ENCODE measurements at regions not wholly inside any gene's neighbourhood (a gene's known extent, or its start where the extent isn't known, plus 50 kb on each side); places are given as distances from the start of the nearest gene placed in this dataset.

DNA sequence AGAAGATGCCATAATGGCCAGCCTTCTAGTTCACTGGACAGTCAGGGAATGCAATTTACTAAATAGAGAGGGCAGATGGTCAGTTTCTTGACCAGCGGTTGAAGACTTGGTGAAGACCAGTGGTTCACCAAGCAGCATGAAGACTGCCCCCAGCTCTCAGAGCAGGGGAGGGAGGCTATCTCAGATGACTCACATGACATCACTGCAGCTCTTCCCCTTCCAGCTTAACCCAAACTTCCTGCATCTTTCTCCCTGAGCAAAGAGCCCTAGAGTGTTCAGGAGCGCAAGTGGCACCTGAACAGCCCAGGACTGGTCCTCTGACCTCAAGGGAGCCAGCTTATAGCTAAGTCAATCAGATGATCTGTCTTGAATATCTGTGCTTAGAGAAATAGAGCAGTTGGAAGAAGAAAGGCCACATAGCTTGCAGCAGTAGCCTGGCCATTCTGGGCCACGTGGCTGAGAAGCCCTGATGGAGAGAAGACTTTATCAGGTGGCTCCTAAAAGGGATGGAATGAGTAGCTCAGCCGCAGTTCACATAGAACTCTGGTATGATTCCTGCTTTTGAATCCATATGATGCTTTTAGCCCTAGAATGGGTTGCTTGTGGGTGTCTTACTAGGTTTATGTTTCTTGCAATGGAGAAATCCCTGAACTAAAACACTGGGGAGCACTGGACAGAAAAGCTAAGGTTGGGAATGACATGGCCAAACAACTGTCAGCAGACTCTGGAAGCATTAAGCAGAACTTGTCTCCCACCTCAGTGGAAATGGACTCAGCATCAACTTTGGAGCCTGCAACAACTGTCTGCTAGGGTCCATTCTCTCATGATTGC lies 392.1 kb upstream of the CCL2 start:
- Mint-ChIP-seq H3K9me3 (peaks cover 50% of the 10 kb centered on the region), H3K36me3 (ENCODE audit: low read depth) (no peaks in the 10 kb centered on the region; the same call in 1 of the 2 replicates), H3K4me3 (no peak overlapping the region), H3K27me3 (ENCODE audit: insufficient read depth) (no peaks in the 10 kb centered on the region), H3K4me1 (ENCODE audit: low read depth) (no peaks in the 10 kb centered on the region), H3K27ac (no peak overlapping the region)
- TF ChIP-seq, protein P1, sequence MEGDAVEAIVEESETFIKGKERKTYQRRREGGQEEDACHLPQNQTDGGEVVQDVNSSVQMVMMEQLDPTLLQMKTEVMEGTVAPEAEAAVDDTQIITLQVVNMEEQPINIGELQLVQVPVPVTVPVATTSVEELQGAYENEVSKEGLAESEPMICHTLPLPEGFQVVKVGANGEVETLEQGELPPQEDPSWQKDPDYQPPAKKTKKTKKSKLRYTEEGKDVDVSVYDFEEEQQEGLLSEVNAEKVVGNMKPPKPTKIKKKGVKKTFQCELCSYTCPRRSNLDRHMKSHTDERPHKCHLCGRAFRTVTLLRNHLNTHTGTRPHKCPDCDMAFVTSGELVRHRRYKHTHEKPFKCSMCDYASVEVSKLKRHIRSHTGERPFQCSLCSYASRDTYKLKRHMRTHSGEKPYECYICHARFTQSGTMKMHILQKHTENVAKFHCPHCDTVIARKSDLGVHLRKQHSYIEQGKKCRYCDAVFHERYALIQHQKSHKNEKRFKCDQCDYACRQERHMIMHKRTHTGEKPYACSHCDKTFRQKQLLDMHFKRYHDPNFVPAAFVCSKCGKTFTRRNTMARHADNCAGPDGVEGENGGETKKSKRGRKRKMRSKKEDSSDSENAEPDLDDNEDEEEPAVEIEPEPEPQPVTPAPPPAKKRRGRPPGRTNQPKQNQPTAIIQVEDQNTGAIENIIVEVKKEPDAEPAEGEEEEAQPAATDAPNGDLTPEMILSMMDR (IDR thresholded peaks at IDR 0.05), result no peak
- no peak for DNase-seq

DNA sequence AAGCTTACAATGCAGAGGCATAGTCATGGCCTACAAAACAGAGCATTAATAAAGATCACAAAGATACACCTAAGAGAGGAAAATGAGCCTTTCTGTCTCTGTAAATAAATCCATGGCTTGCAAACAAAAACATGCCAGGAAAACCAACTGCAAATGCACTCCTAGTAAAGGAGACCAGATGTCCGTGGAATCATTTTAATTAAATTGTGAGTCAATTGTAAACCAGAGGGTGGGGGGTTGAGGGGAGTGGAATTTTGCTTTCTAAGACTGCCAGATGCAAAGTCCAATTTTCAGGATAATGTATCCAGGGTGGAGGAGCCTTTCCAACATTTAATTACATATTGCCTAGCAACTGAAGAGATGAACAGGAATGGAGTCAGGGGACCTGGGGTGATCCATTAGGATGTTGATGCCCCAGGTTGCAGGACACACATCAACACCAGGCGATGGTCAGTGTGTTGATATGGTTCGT lies 390.3 kb upstream of the CCL2 start:
- Mint-ChIP-seq H3K36me3 (ENCODE audit: low read depth) (no peaks in the 10 kb centered on the region; the same call in 1 of the 2 replicates), H3K27ac (no peak overlapping the region), H3K4me1 (ENCODE audit: low read depth) (no peaks in the 10 kb centered on the region), H3K9me3 (peaks cover 37% of the 10 kb centered on the region), H3K4me3 (no peak overlapping the region), H3K27me3 (ENCODE audit: insufficient read depth) (no peaks in the 10 kb centered on the region)
- DNase-seq, result no peak
- TF ChIP-seq, protein P1 (IDR thresholded peaks at IDR 0.05), result no peak

DNA sequence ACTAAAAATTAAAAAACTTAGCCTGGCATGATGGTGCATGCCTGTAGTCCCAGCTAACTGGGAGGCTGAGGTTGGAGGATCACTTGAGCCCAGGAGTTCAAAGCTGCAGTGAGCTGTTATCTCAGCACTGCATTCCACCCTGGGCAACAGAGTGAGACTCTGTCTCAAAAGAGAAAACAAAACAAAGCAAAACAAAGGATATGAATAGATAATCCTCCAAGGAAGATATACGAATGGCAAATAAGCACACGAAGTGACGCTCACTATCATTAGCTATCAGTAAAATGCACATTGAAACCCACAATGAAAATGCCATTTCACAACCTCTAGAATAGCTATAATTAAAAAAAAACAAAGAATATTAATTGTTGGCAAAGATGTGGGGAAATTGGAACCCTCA lies 386.2 kb upstream of the CCL2 start:
- DNase-seq, result no peak
- Mint-ChIP-seq H3K27me3 (ENCODE audit: insufficient read depth) (no peaks in the 10 kb centered on the region; the same call in 1 of the 2 replicates), H3K27ac (no peak overlapping the region), H3K9me3 (peaks cover 40% of the 10 kb centered on the region), H3K4me3 (no peak overlapping the region), H3K36me3 (ENCODE audit: low read depth) (no peaks in the 10 kb centered on the region), H3K4me1 (ENCODE audit: low read depth) (no peaks in the 10 kb centered on the region)
- TF ChIP-seq, protein P1 (IDR thresholded peaks at IDR 0.05), result no peak

DNA sequence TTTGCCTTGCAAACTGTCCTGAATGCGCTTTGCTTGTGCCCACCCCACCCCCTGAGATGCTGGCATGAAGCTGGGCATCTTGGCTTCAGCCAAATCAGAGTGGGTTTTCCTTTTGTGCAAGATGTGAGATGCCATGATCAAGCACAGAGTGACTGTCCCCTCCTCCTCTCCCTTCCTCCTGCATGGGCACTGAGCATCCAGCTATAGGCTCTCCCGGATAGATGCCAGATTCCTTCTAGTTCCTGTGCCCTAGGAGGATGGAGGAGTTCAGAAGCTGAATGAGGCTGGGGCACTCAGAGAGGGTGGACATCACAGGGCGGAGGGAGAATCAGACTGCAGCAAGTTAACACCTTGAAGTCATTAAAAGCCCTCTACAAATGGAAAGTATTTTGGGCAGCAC lies 384.1 kb upstream of the CCL2 start:
- Mint-ChIP-seq H3K36me3 (ENCODE audit: low read depth) (no peaks in the 10 kb centered on the region), H3K27ac (no peak overlapping the region), H3K27me3 (ENCODE audit: insufficient read depth) (no peaks in the 10 kb centered on the region; the same call in 1 of the 2 replicates), H3K4me1 (ENCODE audit: low read depth) (no peaks in the 10 kb centered on the region), H3K9me3 (peaks cover 42% of the 10 kb centered on the region), H3K4me3 (no peak overlapping the region)
- DNase-seq, result no peak
- TF ChIP-seq, protein P1 (IDR thresholded peaks at IDR 0.05), result no peak

DNA sequence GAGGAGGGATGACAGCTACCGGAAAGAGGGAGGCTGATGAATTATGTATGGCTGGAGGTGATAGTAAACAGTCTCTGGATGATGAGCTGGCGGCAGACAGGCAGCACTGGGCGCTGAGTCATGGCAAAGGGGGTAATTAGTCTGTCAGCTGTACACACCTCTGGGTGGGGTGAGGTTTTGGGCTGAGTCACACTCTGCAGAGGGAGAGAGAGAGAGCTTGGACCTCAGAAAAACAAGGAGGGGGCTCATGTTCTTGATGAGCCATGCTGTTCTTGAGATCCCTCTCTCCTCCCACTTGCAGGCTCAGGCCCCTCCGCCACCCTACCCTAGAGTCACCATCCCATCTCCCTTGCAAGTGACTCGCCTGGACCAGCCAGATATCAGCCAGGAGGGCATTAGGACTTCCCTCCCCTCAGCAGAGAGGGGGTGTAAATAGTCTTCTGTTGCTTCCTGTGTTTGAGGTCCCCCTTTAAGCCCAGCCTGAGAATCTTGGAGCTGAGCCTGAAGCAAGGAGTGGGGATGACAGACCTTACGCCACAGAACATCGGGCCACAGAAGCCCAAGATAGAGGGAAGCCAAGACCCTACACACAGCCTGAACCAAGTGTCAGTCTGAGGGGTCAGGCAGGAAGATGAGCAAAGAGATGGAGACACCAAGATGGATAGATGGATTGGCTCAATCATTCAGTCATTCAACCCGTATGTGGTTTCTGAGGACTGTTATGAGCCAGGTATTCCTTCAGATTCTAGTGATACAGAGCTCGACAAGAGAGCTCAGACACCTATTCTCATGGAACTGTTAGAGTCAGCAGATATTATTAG lies 383.2 kb upstream of the CCL2 start:
- Mint-ChIP-seq H3K27me3 (ENCODE audit: insufficient read depth) (no peaks in the 10 kb centered on the region; the same call in 1 of the 2 replicates), H3K27ac (no peak overlapping the region), H3K4me1 (ENCODE audit: low read depth) (no peaks in the 10 kb centered on the region), H3K36me3 (ENCODE audit: low read depth) (no peaks in the 10 kb centered on the region; the same call in 1 of the 2 replicates), H3K4me3 (no peak overlapping the region), H3K9me3 (peaks cover 51% of the 10 kb centered on the region)
- no peak for DNase-seq
- TF ChIP-seq, protein P1 (IDR thresholded peaks at IDR 0.05), result no peak
